Neural progenitor cell (in vitro differentiated cells): ENCODE measurements at regions not wholly inside any gene's neighbourhood (a gene's known extent, or its start where the extent isn't known, plus 50 kb on each side); places are given as distances from the start of the nearest gene placed in this dataset.

Experiments used
- DNase-seq: peaks from one replicate; pipeline ENCODE4 v3.0.0-alpha.2; 2016; ENCODE audit warnings: low spot score
- H2AFZ ChIP-seq: fragments of 200-600 bp; sonication (generic); replicated peaks from 2 replicates; pipeline ENCODE4 v1.6.1; 2016; ENCODE audit warnings: antibody characterized with exemption
- H3F3A ChIP-seq: fragments of 200-600 bp; sonication (generic); 2 replicates; pipeline ENCODE4 v1.6.1; 2016; ENCODE audit warnings: antibody characterized with exemption, low read depth
- H3K27ac ChIP-seq: fragments of 200-600 bp; sonication (generic); 2 replicates; pipeline ENCODE4 v1.5.1; 2016; ENCODE audit warnings: mild to moderate bottlenecking
- H3K27me3 ChIP-seq: fragments of 200-600 bp; sonication (generic); 2 replicates; pipeline ENCODE4 v1.6.1; 2016; ENCODE audit warnings: mild to moderate bottlenecking, moderate library complexity
- H3K36me3 ChIP-seq: fragments of 200-600 bp; sonication (generic); 2 replicates; pipeline ENCODE4 v1.5.1; 2016
- H3K4me1 ChIP-seq: fragments of 200-600 bp; sonication (generic); 2 replicates; pipeline ENCODE4 v1.6.1; 2016; ENCODE audit warnings: mixed run types
- H3K4me2 ChIP-seq: fragments of 200-600 bp; sonication (generic); 2 replicates; pipeline ENCODE4 v1.6.1; 2016
- H3K4me3 ChIP-seq: fragments of 200-600 bp; sonication (generic); 2 replicates; pipeline ENCODE4 v1.5.1; 2016
- H3K79me2 ChIP-seq: fragments of 200-600 bp; sonication (generic); 2 replicates; pipeline ENCODE4 v1.6.1; 2016; ENCODE audit warnings: low read depth
- H3K9ac ChIP-seq: fragments of 200-600 bp; sonication (generic); 2 replicates; pipeline ENCODE4 v1.6.1; 2016
- H3K9me3 ChIP-seq: fragments of 200-600 bp; sonication (generic); 2 replicates; pipeline ENCODE4 v1.5.1; 2016; ENCODE audit warnings: low read depth
- H4K20me1 ChIP-seq: fragments of 200-600 bp; sonication (generic); 2 replicates; pipeline ENCODE4 v1.6.1; 2016; ENCODE audit warnings: low read depth
- H3K27ac Mint-ChIP-seq: 3 replicates; pipeline ENCODE4 v1.8.0; 2021; ENCODE audit warnings: mixed read lengths
- H3K27me3 Mint-ChIP-seq: 2 replicates; pipeline ENCODE4 v1.8.0; 2022; ENCODE audit warnings: low read depth, mild to moderate bottlenecking, inconsistent platforms, moderate library complexity, mixed read lengths; ENCODE audit not compliant: insufficient read depth
- H3K36me3 Mint-ChIP-seq: 3 replicates; pipeline ENCODE4 v1.8.0; 2021; ENCODE audit warnings: mixed read lengths
- H3K4me1 Mint-ChIP-seq: 3 replicates; pipeline ENCODE4 v1.8.0; 2021; ENCODE audit warnings: mixed read lengths
- H3K4me3 Mint-ChIP-seq: 3 replicates; pipeline ENCODE4 v1.8.0; 2021; ENCODE audit warnings: mild to moderate bottlenecking, moderate library complexity, mixed read lengths
- H3K9me3 Mint-ChIP-seq: 3 replicates; pipeline ENCODE4 v1.8.0; 2020; ENCODE audit warnings: mixed read lengths
- EZH2 ChIP-seq: fragments of 200-600 bp; sonication (generic); IDR thresholded peaks from 2 replicates; pipeline ENCODE4 v1.6.1; 2017; ENCODE audit warnings: antibody characterized with exemption, mild to moderate bottlenecking, moderate library complexity
- EZH2phosphoT487 ChIP-seq: fragments of 200-600 bp; sonication (generic); IDR thresholded peaks from 2 replicates; pipeline ENCODE4 v1.6.1; 2017; ENCODE audit warnings: antibody characterized with exemption
- TF ChIP-seq, protein P1 (sequence below): fragments of 200-600 bp; sonication (generic); IDR thresholded peaks from 2 replicates; pipeline ENCODE4 v1.5.1; 2017; ENCODE audit warnings: antibody characterized with exemption, mild to moderate bottlenecking

DNA sequence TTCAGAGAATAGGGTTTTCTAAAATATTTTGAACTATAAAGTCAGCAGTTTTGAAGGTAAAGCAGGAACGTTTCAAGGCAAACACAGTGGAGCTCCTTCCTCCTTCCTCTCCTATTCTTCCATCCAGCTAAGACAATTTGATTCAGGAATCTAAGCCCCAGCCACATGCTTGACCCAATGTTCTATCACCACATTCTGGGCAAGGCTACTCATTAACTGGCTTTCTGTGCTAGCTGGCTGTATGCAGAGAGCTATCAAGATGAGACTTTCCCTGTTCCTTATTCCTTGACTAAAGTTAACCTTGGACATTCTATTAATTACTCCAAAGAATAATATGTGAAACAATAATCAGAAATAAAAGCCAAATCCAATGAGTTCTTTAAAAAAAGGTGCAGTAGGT, 266.9 kb downstream of the NOVA1 start:
- H3K36me3 ChIP-seq = no peaks in the 10 kb centered on the region
- Mint-ChIP-seq H3K4me3 (no peak overlapping the region), H3K27ac (no peak overlapping the region), H3K9me3 (no peaks in the 10 kb centered on the region), H3K36me3 (no peaks in the 10 kb centered on the region), H3K27me3 (peaks cover 6% of the 10 kb centered on the region), H3K4me1 (peaks cover 9% of the 10 kb centered on the region)
- no peaks in the 10 kb centered on the region for H3K79me2 ChIP-seq
- H3K4me1 ChIP-seq = no peaks in the 10 kb centered on the region
- no peak overlapping the region for H3K4me2 ChIP-seq
- H3F3A ChIP-seq = no peaks in the 10 kb centered on the region
- H3K9ac ChIP-seq = no peak overlapping the region
- no peak for TF ChIP-seq EZH2phosphoT487
- TF ChIP-seq, protein P1, sequence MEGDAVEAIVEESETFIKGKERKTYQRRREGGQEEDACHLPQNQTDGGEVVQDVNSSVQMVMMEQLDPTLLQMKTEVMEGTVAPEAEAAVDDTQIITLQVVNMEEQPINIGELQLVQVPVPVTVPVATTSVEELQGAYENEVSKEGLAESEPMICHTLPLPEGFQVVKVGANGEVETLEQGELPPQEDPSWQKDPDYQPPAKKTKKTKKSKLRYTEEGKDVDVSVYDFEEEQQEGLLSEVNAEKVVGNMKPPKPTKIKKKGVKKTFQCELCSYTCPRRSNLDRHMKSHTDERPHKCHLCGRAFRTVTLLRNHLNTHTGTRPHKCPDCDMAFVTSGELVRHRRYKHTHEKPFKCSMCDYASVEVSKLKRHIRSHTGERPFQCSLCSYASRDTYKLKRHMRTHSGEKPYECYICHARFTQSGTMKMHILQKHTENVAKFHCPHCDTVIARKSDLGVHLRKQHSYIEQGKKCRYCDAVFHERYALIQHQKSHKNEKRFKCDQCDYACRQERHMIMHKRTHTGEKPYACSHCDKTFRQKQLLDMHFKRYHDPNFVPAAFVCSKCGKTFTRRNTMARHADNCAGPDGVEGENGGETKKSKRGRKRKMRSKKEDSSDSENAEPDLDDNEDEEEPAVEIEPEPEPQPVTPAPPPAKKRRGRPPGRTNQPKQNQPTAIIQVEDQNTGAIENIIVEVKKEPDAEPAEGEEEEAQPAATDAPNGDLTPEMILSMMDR = no peak
- no peak for TF ChIP-seq EZH2
- H3K4me3 ChIP-seq = no peak overlapping the region
- no peak overlapping the region for H3K27ac ChIP-seq
- DNase-seq = no peak
- H3K9me3 ChIP-seq = no peaks in the 10 kb centered on the region
- H4K20me1 ChIP-seq = no peaks in the 10 kb centered on the region
- no peaks in the 10 kb centered on the region for H3K27me3 ChIP-seq
- H2AFZ ChIP-seq = no peak overlapping the region

GRCh38 chr14:26328791-26329190, 269.0 kb downstream of the NOVA1 start:
- Mint-ChIP-seq H3K36me3 (no peaks in the 10 kb centered on the region), H3K27ac (no peak overlapping the region), H3K9me3 (no peaks in the 10 kb centered on the region)

GRCh38 chr14:26323869-26324268, 274.0 kb downstream of the NOVA1 start:
- no peak overlapping the region for H3K9ac ChIP-seq
- H2AFZ ChIP-seq = no peak overlapping the region
- H3K9me3 ChIP-seq = no peaks in the 10 kb centered on the region
- Mint-ChIP-seq H3K4me3 (no peak overlapping the region), H3K27ac (peak overlapping the region; percentile 10), H3K4me1 (peaks cover 25% of the 10 kb centered on the region), H3K9me3 (no peaks in the 10 kb centered on the region), H3K27me3 (no peaks in the 10 kb centered on the region), H3K36me3 (no peaks in the 10 kb centered on the region)
- H3K36me3 ChIP-seq = no peaks in the 10 kb centered on the region
- no peak overlapping the region for H3K4me3 ChIP-seq
- no peaks in the 10 kb centered on the region for H3K79me2 ChIP-seq
- no peaks in the 10 kb centered on the region for H3F3A ChIP-seq
- H4K20me1 ChIP-seq = no peaks in the 10 kb centered on the region
- H3K27me3 ChIP-seq = no peaks in the 10 kb centered on the region
- no peak overlapping the region for H3K27ac ChIP-seq
- peaks cover 12% of the 10 kb centered on the region for H3K4me1 ChIP-seq
- H3K4me2 ChIP-seq = peak overlapping the region; percentile 59
- peak; percentile 56 for DNase-seq
- no peak for TF ChIP-seq EZH2
- TF ChIP-seq, protein P1 = no peak
- no peak for TF ChIP-seq EZH2phosphoT487

More at GRCh38 chr14:26328791-26329190, 269.0 kb downstream of the NOVA1 start:
- Histone ChIP-seq H3K4me1 (peaks cover 8% of the 10 kb centered on the region), H3K9me3 (no peaks in the 10 kb centered on the region), H3F3A (no peaks in the 10 kb centered on the region), H3K27me3 (no peaks in the 10 kb centered on the region), H3K79me2 (no peaks in the 10 kb centered on the region), H3K36me3 (no peaks in the 10 kb centered on the region), H3K27ac (no peak overlapping the region), H3K9ac (no peak overlapping the region), H4K20me1 (no peaks in the 10 kb centered on the region), H3K4me3 (no peak overlapping the region), H2AFZ (no peak overlapping the region), H3K4me2 (no peak overlapping the region)
- peaks cover 2% of the 10 kb centered on the region for H3K27me3 Mint-ChIP-seq
- peaks cover 25% of the 10 kb centered on the region for H3K4me1 Mint-ChIP-seq
- H3K4me3 Mint-ChIP-seq = no peak overlapping the region
- no peak for TF ChIP-seq EZH2phosphoT487
- DNase-seq = no peak

- no peaks in the 10 kb centered on the region for H3K27me3 Mint-ChIP-seq
These were observed 276.9 kb downstream of the NOVA1 start for GRCh38 chr14:26320886-26321285.

More at GRCh38 chr14:26320886-26321285, 276.9 kb downstream of the NOVA1 start:
- Mint-ChIP-seq H3K4me1 (peaks cover 18% of the 10 kb centered on the region), H3K36me3 (no peaks in the 10 kb centered on the region), H3K9me3 (no peaks in the 10 kb centered on the region), H3K4me3 (no peak overlapping the region), H3K27ac (no peak overlapping the region)
- no peak for DNase-seq
- H3K79me2 ChIP-seq = no peaks in the 10 kb centered on the region
- no peaks in the 10 kb centered on the region for H3K27me3 ChIP-seq
- no peaks in the 10 kb centered on the region for H3F3A ChIP-seq
- no peaks in the 10 kb centered on the region for H3K9me3 ChIP-seq
- H4K20me1 ChIP-seq = no peaks in the 10 kb centered on the region
- no peak overlapping the region for H3K9ac ChIP-seq
- peaks cover 12% of the 10 kb centered on the region for H3K4me1 ChIP-seq
- H2AFZ ChIP-seq = no peak overlapping the region
- TF ChIP-seq, protein P1 = no peak
- TF ChIP-seq EZH2 = no peak
- no peak for TF ChIP-seq EZH2phosphoT487
- H3K4me2 ChIP-seq = no peak overlapping the region
- H3K4me3 ChIP-seq = no peak overlapping the region
- no peak overlapping the region for H3K27ac ChIP-seq
- no peaks in the 10 kb centered on the region for H3K36me3 ChIP-seq
